Upper lobe of right lung (tissue), 1 donor: ENCODE measurements at regions not wholly inside any gene's neighbourhood (a gene's known extent, or its start where the extent isn't known, plus 50 kb on each side); places are given as distances from the start of the nearest gene placed in this dataset.

Source experiments
- ATAC-seq: fragments of 200-7000 bp; cut with Tn5 transposase; one replicate; pipeline ENCODE4 v1.9.1; 2020; ENCODE audit warnings: mild to moderate bottlenecking, moderate library complexity
- DNase-seq: peaks from one replicate; pipeline ENCODE4 v3.0.0-alpha.2; 2020
- H3K27ac ChIP-seq: fragments of 200-600 bp; one replicate; pipeline ENCODE4 v1.8.0; 2022
- H3K27me3 ChIP-seq: fragments of 200-600 bp; one replicate; pipeline ENCODE4 v1.8.0; 2022; ENCODE audit warnings: mild to moderate bottlenecking
- H3K36me3 ChIP-seq: fragments of 200-600 bp; one replicate; pipeline ENCODE4 v1.8.0; 2022
- H3K4me1 ChIP-seq: fragments of 200-600 bp; one replicate; pipeline ENCODE4 v1.8.0; 2022
- H3K4me3 ChIP-seq: fragments of 200-600 bp; one replicate; pipeline ENCODE4 v1.8.0; 2022; ENCODE audit warnings: mild to moderate bottlenecking
- H3K9me3 ChIP-seq: fragments of 200-600 bp; one replicate; pipeline ENCODE4 v1.8.0; 2022
- intact Hi-C: fragments of 100-400 bp; cut with DNase I; formaldehyde crosslinking; loops from one replicate; pipeline ENCODE4 v1.11.0; 2022
- TF ChIP-seq, protein P1 (sequence below): fragments of 200-600 bp; IDR thresholded peaks from one replicate; pipeline ENCODE4 v1.8.0; 2022; ENCODE audit warnings: antibody characterized with exemption
- donor health status: DM: no; HTN: yes; CAD: no; lungs with severe emphysema.

DNA sequence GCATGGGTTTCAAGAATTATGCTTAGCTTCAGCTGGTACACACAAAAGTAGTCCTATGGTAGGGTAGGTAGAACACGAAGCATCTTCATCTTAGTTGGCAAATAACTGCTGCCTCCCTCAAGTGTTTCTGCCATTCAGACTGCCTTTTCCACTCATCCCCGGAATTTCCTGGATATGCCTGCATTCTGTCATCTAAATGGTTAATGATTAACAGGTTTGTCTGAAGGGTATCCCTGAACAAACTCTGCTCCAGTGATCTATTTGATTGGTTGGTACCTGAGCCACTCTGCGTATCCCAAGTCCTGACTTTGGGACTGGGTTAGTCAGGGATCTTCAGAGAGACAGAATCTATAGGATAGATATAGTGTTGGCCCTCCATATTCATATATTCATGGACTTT is 272.3 kb upstream of the RAG2 start:
- TF ChIP-seq, protein P1, sequence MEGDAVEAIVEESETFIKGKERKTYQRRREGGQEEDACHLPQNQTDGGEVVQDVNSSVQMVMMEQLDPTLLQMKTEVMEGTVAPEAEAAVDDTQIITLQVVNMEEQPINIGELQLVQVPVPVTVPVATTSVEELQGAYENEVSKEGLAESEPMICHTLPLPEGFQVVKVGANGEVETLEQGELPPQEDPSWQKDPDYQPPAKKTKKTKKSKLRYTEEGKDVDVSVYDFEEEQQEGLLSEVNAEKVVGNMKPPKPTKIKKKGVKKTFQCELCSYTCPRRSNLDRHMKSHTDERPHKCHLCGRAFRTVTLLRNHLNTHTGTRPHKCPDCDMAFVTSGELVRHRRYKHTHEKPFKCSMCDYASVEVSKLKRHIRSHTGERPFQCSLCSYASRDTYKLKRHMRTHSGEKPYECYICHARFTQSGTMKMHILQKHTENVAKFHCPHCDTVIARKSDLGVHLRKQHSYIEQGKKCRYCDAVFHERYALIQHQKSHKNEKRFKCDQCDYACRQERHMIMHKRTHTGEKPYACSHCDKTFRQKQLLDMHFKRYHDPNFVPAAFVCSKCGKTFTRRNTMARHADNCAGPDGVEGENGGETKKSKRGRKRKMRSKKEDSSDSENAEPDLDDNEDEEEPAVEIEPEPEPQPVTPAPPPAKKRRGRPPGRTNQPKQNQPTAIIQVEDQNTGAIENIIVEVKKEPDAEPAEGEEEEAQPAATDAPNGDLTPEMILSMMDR, result no peak
- Histone ChIP-seq H3K4me1 (no peaks in the 10 kb centered on the region), H3K27me3 (no peaks in the 10 kb centered on the region), H3K36me3 (no peaks in the 10 kb centered on the region), H3K4me3 (no peak overlapping the region), H3K9me3 (no peaks in the 10 kb centered on the region), H3K27ac (no peak overlapping the region)
- ATAC-seq (no peak), DNase-seq (no peak)
- intact Hi-C loops, result no loop called here

DNA sequence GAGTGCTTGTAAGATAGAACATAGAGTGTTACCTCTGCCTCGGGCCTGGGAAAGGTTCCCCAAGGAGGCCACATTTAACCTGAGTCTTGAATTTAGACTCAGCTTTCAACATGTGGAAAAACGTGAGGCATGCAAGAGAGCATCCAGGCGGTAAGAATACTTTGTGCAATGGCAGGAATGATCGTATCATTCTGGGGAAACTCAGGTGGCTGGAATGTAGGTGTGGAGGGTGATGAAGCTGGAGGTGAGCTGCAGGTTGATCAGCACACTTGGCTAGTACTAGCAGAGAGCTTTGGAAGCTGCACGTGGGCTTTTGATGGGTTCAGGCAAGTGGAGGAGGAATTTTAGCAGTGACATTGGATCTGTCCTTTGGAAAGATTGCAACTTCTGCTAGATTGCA is 270.3 kb upstream of the RAG2 start:
- Histone ChIP-seq H3K27ac (no peak overlapping the region), H3K4me3 (no peak overlapping the region), H3K9me3 (no peaks in the 10 kb centered on the region), H3K36me3 (no peaks in the 10 kb centered on the region), H3K27me3 (no peaks in the 10 kb centered on the region), H3K4me1 (no peaks in the 10 kb centered on the region)
- TF ChIP-seq, protein P1, result no peak
- DNase-seq (no peak), ATAC-seq (no peak)
- intact Hi-C loops, result no loop called here

- ATAC-seq (no peak), DNase-seq (no peak)
- Histone ChIP-seq H3K27me3 (no peaks in the 10 kb centered on the region), H3K4me1 (no peaks in the 10 kb centered on the region), H3K4me3 (no peak overlapping the region), H3K9me3 (no peaks in the 10 kb centered on the region), H3K27ac (no peak overlapping the region), H3K36me3 (no peaks in the 10 kb centered on the region)
- intact Hi-C loops, result no loop called here
- TF ChIP-seq, protein P1, result no peak
Measured at GRCh38 chr11:36865846-36866245, 267.8 kb upstream of the RAG2 start.

DNA sequence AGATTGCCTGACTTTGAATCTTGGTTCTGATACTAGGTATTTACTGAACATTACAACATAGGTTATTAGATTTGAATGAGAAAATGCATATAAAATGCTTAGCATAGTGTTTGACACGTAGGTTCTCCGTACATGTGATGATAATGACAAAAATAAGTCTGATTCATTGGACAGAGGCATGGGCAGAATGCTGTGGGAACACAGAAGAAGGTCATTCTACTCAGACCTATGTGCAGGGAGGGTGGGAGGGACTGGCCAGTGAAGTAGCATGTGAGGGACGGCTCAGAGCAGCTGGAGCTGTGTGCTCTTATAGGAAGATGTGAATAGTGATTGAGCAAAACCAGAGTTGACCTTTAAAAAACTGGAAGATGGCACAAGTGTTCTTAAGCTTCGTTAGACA is 256.8 kb upstream of the RAG2 start:
- Histone ChIP-seq H3K36me3 (no peaks in the 10 kb centered on the region), H3K4me3 (no peak overlapping the region), H3K9me3 (no peaks in the 10 kb centered on the region), H3K27me3 (no peaks in the 10 kb centered on the region), H3K27ac (no peak overlapping the region), H3K4me1 (no peaks in the 10 kb centered on the region)
- DNase-seq (no peak), ATAC-seq (no peak)
- TF ChIP-seq, protein P1, result no peak
- intact Hi-C loops, result no loop called here

GRCh38 chr11:36848660-36849059 is 250.6 kb upstream of the RAG2 start:
- DNase-seq (no peak), ATAC-seq (no peak)
- Histone ChIP-seq H3K27me3 (no peaks in the 10 kb centered on the region), H3K4me3 (no peak overlapping the region), H3K27ac (no peak overlapping the region), H3K4me1 (no peaks in the 10 kb centered on the region), H3K36me3 (no peaks in the 10 kb centered on the region), H3K9me3 (no peaks in the 10 kb centered on the region)
- intact Hi-C loops, result no loop called here
- TF ChIP-seq, protein P1, result no peak

GRCh38 chr11:36840378-36840777 is 242.3 kb upstream of the RAG2 start:
- Histone ChIP-seq H3K27ac (no peak overlapping the region), H3K4me3 (no peak overlapping the region), H3K27me3 (no peaks in the 10 kb centered on the region), H3K36me3 (no peaks in the 10 kb centered on the region), H3K4me1 (no peaks in the 10 kb centered on the region), H3K9me3 (no peaks in the 10 kb centered on the region)
- TF ChIP-seq, protein P1, result no peak
- no peak for DNase-seq
- ATAC-seq, result no peak
- intact Hi-C loops, result no loop called here
